Neuronal stem cell (in vitro differentiated cells): ENCODE measurements at regions not wholly inside any gene's neighbourhood (a gene's known extent, or its start where the extent isn't known, plus 50 kb on each side); places are given as distances from the start of the nearest gene placed in this dataset.
"Not testable (repeated sequence)": the region's sequence is repeated elsewhere in the genome, so short reads cannot be mapped to it uniquely, and the experiment has no call there.

Source experiments
- DNase-seq: peaks from one replicate; pipeline ENCODE4 v3.0.0-alpha.2; 2013; ENCODE audit warnings: low spot score
- H2AFZ ChIP-seq: one replicate; pipeline ENCODE4 v1.6.1; 2013; ENCODE audit warnings: mild to moderate bottlenecking, low read length, inconsistent platforms
- H2AK5ac ChIP-seq: 2 replicates; pipeline ENCODE4 v1.6.1; 2013; ENCODE audit warnings: low read depth, mild to moderate bottlenecking, inconsistent platforms, low read length, moderate library complexity, mixed read lengths
- H2BK120ac ChIP-seq: 2 replicates; pipeline ENCODE4 v1.6.1; 2013; ENCODE audit warnings: low read depth, mild to moderate bottlenecking, inconsistent platforms, low read length, moderate library complexity, mixed read lengths
- H2BK12ac ChIP-seq: one replicate; pipeline ENCODE4 v1.6.1; 2013; ENCODE audit warnings: low read length, inconsistent platforms
- H2BK15ac ChIP-seq: 2 replicates; pipeline ENCODE4 v1.6.1; 2013; ENCODE audit warnings: mild to moderate bottlenecking, low read length, inconsistent platforms, mixed read lengths
- H2BK5ac ChIP-seq: one replicate; pipeline ENCODE4 v1.6.1; 2013; ENCODE audit warnings: inconsistent platforms, mild to moderate bottlenecking, low read length, moderate library complexity
- H3K14ac ChIP-seq: one replicate; pipeline ENCODE4 v1.6.1; 2013; ENCODE audit warnings: low read length, inconsistent platforms
- H3K18ac ChIP-seq: 2 replicates; pipeline ENCODE4 v1.6.1; 2013; ENCODE audit warnings: low read length, inconsistent platforms
- H3K23ac ChIP-seq: 2 replicates; pipeline ENCODE4 v1.6.1; 2013; ENCODE audit warnings: low read depth, mild to moderate bottlenecking, mixed read lengths, low read length, inconsistent platforms; ENCODE audit not compliant: poor library complexity
- H3K27ac ChIP-seq: replicated peaks from 3 replicates; pipeline ENCODE4 v1.5.1; 2013; ENCODE audit warnings: low read length, inconsistent platforms
- H3K27me3 ChIP-seq, 3 experiments: 2 replicates each; pipeline ENCODE4 v1.6.1; 2013; ENCODE audit warnings: low read length in 3 of 3, mild to moderate bottlenecking in 2 of 3, inconsistent platforms in 1 of 3, low read depth in 1 of 3, mixed read lengths in 1 of 3, moderate library complexity in 1 of 3; ENCODE audit not compliant: control insufficient read depth in 3 of 3, insufficient read depth in 3 of 3
- H3K36me3 ChIP-seq, 2 donors: replicated peaks in 1 of 2; 2 replicates each; pipeline ENCODE4 v1.6.1; 2013; ENCODE audit warnings: low read length in 2 of 2; ENCODE audit not compliant: control insufficient read depth in 2 of 2, insufficient read depth in 2 of 2
- H3K4ac ChIP-seq: 2 replicates; pipeline ENCODE4 v1.6.1; 2013; ENCODE audit warnings: inconsistent platforms, mild to moderate bottlenecking, low read length, moderate library complexity
- H3K4me1 ChIP-seq, 2 donors: 1 replicate in 1 of 2; 2 replicates in 1 of 2; pipeline ENCODE4 v1.6.1; 2013; ENCODE audit warnings: low read length in 2 of 2, low read depth in 1 of 2; ENCODE audit not compliant: control insufficient read depth in 2 of 2, insufficient read depth in 1 of 2
- H3K4me2 ChIP-seq: one replicate; pipeline ENCODE4 v1.6.1; 2013; ENCODE audit warnings: mild to moderate bottlenecking, low read length, inconsistent platforms; ENCODE audit not compliant: insufficient read depth, poor library complexity, severe bottlenecking
- H3K4me3 ChIP-seq, 2 donors: 2 replicates each; pipeline ENCODE4 v1.5.1; 2013; ENCODE audit warnings: low read length in 2 of 2, mild to moderate bottlenecking in 2 of 2, inconsistent platforms in 1 of 2, moderate library complexity in 1 of 2
- H3K79me1 ChIP-seq: one replicate; pipeline ENCODE4 v1.6.1; 2013; ENCODE audit warnings: low read depth, mild to moderate bottlenecking, inconsistent platforms, low read length, moderate library complexity
- H3K9ac ChIP-seq: one replicate; pipeline ENCODE4 v1.6.1; 2013; ENCODE audit warnings: mild to moderate bottlenecking, low read depth, low read length, inconsistent platforms; ENCODE audit not compliant: poor library complexity
- H3K9me3 ChIP-seq, 2 donors: replicated peaks in 1 of 2; 2 replicates each; pipeline versions ENCODE3 to v1.6.1; 2013; ENCODE audit warnings: low read length in 2 of 2, mild to moderate bottlenecking in 2 of 2, inconsistent platforms in 1 of 2, low read depth in 1 of 2, mixed read lengths in 1 of 2, moderate library complexity in 1 of 2; ENCODE audit not compliant: control insufficient read depth in 2 of 2, insufficient read depth in 1 of 2
- H4K8ac ChIP-seq: one replicate; pipeline ENCODE4 v1.6.1; 2013; ENCODE audit warnings: low read depth, mild to moderate bottlenecking, inconsistent platforms, low read length, moderate library complexity
- H4K91ac ChIP-seq: one replicate; pipeline ENCODE4 v1.6.1; 2013; ENCODE audit warnings: low read length, low read depth, mild to moderate bottlenecking, inconsistent platforms; ENCODE audit not compliant: poor library complexity
- WGBS, 2 donors: extraction: QIAGEN DNeasy Blood & Tissue Kit; methylation state at CpG; one replicate each; pipeline ENCODE4 v1.1.7; 2013; ENCODE audit warnings: missing lambda C conversion rate in 2 of 2, mixed read lengths in 1 of 2; ENCODE audit not compliant: insufficient read length in 2 of 2, insufficient replicate concordance in 1 of 2; ENCODE audit errors: extremely low coverage in 2 of 2; 5-methylcytosine and 5-hydroxymethylcytosine counted together

DNA sequence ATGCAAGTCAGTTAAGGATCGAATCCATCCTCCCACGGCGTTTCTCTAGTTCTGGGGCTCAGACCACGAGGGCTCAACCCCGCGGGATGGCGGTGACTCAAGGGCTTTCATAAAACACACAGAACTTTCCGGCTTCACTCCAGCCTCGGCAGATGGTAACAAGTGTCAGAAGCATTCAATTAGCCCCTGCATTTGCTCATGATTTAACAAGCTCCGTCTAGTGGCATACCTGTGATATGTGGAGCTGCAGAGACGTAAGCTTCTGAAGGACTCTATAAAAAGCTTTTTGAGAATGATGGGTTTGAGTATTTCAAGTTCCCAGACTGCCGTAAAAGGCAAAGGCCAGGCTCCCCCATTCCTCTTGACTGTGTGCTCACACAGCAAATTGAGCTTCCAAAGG lies 91.3 kb upstream of the SEC14L1 start:
- no CpG with 5 or more reads among the region's 12 CpGs for WGBS, 2 donors

DNA sequence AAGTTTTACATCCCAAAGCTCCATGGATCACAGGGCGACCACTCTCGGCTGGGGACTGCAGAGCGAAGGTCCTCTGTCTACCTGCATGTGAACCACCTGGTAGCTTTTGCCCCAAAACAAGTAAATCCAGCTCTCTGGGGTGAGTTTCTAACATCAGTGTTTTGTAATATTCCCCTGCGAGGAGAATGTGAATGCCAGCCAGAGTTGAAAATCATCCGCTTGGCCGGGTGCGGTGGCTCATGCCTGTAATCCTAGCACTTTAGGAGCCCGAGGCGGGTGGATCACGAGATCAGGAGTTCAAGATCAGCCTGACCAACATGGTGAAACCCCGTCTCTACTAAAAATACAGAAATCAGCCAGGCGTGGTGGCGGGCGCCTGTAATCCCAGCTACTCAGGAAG lies 89.9 kb upstream of the SEC14L1 start:
- H3K4ac ChIP-seq, H2AK5ac ChIP-seq, H3K4me2 ChIP-seq, H3K36me3 ChIP-seq, DNase-seq, H3K4me3 ChIP-seq, H3K18ac ChIP-seq, H2BK120ac ChIP-seq, H4K91ac ChIP-seq, H3K9me3 ChIP-seq, H3K9ac ChIP-seq, H3K79me1 ChIP-seq, H4K8ac ChIP-seq, H2AFZ ChIP-seq, H3K27ac ChIP-seq, H3K14ac ChIP-seq, H3K4me1 ChIP-seq, H3K23ac ChIP-seq, H2BK5ac ChIP-seq, H2BK12ac ChIP-seq, H2BK15ac ChIP-seq: not testable (repeated sequence)
- H3K27me3 ChIP-seq, result peaks cover 0 to 61% (median 0%) of the 10 kb centered on the region in 3 experiments
- whole genome bisulfite sequencing, 2 donors, result no CpG with 5 or more reads among the region's 14 CpGs

More for the DNA sequence above, 91.3 kb upstream of the SEC14L1 start:
- Histone ChIP-seq H3K79me1 (no peaks in the 10 kb centered on the region), H3K27me3 (peaks cover 0 to 48% (median 0%) of the 10 kb centered on the region in 3 experiments), H2BK5ac (no peak overlapping the region), H2AK5ac (no peak overlapping the region), H2BK15ac (no peak overlapping the region), H4K8ac (no peak overlapping the region), H3K9ac (no peak overlapping the region), H3K9me3 (peaks cover 0 to 2% of the 10 kb centered on the region in 2 donors), H3K4ac (no peak overlapping the region), H2BK12ac (no peak overlapping the region), H3K18ac (no peak overlapping the region), H3K4me3 (no peak overlapping the region), H3K36me3 (no peaks in the 10 kb centered on the region), H2BK120ac (no peak overlapping the region), H3K4me2 (no peak overlapping the region), H3K23ac (no peak overlapping the region), H2AFZ (no peak overlapping the region), H4K91ac (no peak overlapping the region), H3K14ac (no peak overlapping the region), H3K27ac (no peak overlapping the region), H3K4me1 (peaks cover 0 to 3% of the 10 kb centered on the region in 2 donors)
- DNase-seq, result no peak

GRCh38 chr17:77054936-77055335 lies 85.8 kb upstream of the SEC14L1 start:
- no peaks in the 10 kb centered on the region for H3K36me3 ChIP-seq
- H2BK5ac ChIP-seq, result no peak overlapping the region
- H3K4me2 ChIP-seq, result no peak overlapping the region
- H3K14ac ChIP-seq, result peak overlapping the region; percentile 6
- no peak overlapping the region for H3K4me3 ChIP-seq
- H3K18ac ChIP-seq, result no peak overlapping the region
- H3K9me3 ChIP-seq, result peaks cover 0 to 3% of the 10 kb centered on the region in 2 donors
- no peaks in the 10 kb centered on the region for H3K79me1 ChIP-seq
- peak overlapping the region; percentile 66 for H3K9ac ChIP-seq
- H3K4ac ChIP-seq, result no peak overlapping the region
- H4K91ac ChIP-seq, result peak overlapping the region; percentile 14
- peak overlapping the region; percentile 97 for H2BK15ac ChIP-seq
- no peak overlapping the region for H4K8ac ChIP-seq
- no CpG with 5 or more reads among the region's 10 CpGs for WGBS, 2 donors
- DNase-seq, result no peak
- H2BK12ac ChIP-seq, result peak overlapping the region; percentile 60
- peak overlapping the region; percentile 65 for H2AFZ ChIP-seq
- H3K27me3 ChIP-seq, result peaks cover 0 to 54% (median 0%) of the 10 kb centered on the region in 3 experiments
- H3K4me1 ChIP-seq, result peaks cover 0 to 5% of the 10 kb centered on the region in 2 donors
- no peak overlapping the region for H3K27ac ChIP-seq
- no peak overlapping the region for H2BK120ac ChIP-seq
- no peak overlapping the region for H2AK5ac ChIP-seq
- peak overlapping the region; percentile 6 for H3K23ac ChIP-seq

GRCh38 chr17:77055453-77055852 lies 85.3 kb upstream of the SEC14L1 start:
- no peak for DNase-seq
- Histone ChIP-seq H3K14ac (no peak overlapping the region), H2BK12ac (no peak overlapping the region), H3K27ac (no peak overlapping the region), H2BK15ac (no peak overlapping the region), H3K23ac (no peak overlapping the region), H3K18ac (no peak overlapping the region), H3K4ac (no peak overlapping the region), H3K79me1 (no peaks in the 10 kb centered on the region), H3K36me3 (no peaks in the 10 kb centered on the region), H3K4me2 (no peak overlapping the region), H3K4me3 (peak overlapping the region in 1 of 2 donors; percentile 51), H3K9ac (no peak overlapping the region), H4K91ac (no peak overlapping the region), H2AK5ac (no peak overlapping the region), H3K27me3 (peaks cover 0 to 50% (median 0%) of the 10 kb centered on the region in 3 experiments), H2BK5ac (no peak overlapping the region), H3K4me1 (peaks cover 0 to 4% of the 10 kb centered on the region in 2 donors), H3K9me3 (peaks cover 0 to 3% of the 10 kb centered on the region in 2 donors), H4K8ac (no peak overlapping the region), H2AFZ (peak overlapping the region; percentile 59), H2BK120ac (no peak overlapping the region)
- WGBS, 2 donors, result no CpG with 5 or more reads among the region's 7 CpGs
